ENCODE measurements at regions not wholly inside any gene's neighbourhood (a gene's known extent, or its start where the extent isn't known, plus 50 kb on each side); places are given as distances from the start of the nearest gene placed in this dataset.

- TF ChIP-seq CTCF (conservative IDR thresholded peaks at IDR 0.05; ENCODE audit: low read depth, low read length) (no peak), EZH2 (IDR thresholded peaks at IDR 0.05; ENCODE audit: low read length, unreplicated experiment) (no peak), EZH2phosphoT487 (IDR thresholded peaks at IDR 0.05; ENCODE audit: borderline replicate concordance, low read length) (no peak)
Observed at GRCh38 chr2:120960770-120961366, 225.2 kb downstream of the GLI2 start.

Measured in PC-3 (cell line).